A549 (cell line): ENCODE measurements at regions not wholly inside any gene's neighbourhood (a gene's known extent, or its start where the extent isn't known, plus 50 kb on each side); places are given as distances from the start of the nearest gene placed in this dataset.

ENCODE experiments used
- CBX8 ChIP-seq: fragments of 200-600 bp; sonication (generic); IDR thresholded peaks from 2 replicates; pipeline ENCODE4 v1.6.1; 2016
- CHD2 ChIP-seq: fragments of 150-350 bp; IDR thresholded peaks from 2 replicates; pipeline ENCODE4 v1.6.1; 2014; ENCODE audit warnings: low read length; ENCODE audit not compliant: partially characterized antibody
- CTCF ChIP-seq: fragments of >200 bp; sonication (Bioruptor Twin); formaldehyde crosslinking; IDR thresholded peaks from 3 replicates; pipeline ENCODE4 v1.5.1; 2016
- FOSB ChIP-seq: fragments of 250-450 bp; sonication (Bioruptor Pico); IDR thresholded peaks from 2 replicates; pipeline ENCODE4 v1.5.0; 2020; ENCODE audit warnings: mild to moderate bottlenecking, moderate library complexity
- HMGXB4 ChIP-seq: fragments of 250-450 bp; sonication (Bioruptor Pico); IDR thresholded peaks from 2 replicates; pipeline ENCODE4 v1.5.0; 2021; ENCODE audit warnings: mild to moderate bottlenecking, moderate library complexity, borderline replicate concordance
- MAX ChIP-seq: IDR thresholded peaks from 2 replicates; pipeline ENCODE4 v1.6.1; 2012
- POLR2A ChIP-seq: IDR thresholded peaks from 2 replicates; pipeline ENCODE4 v1.6.1; 2012; ENCODE audit warnings: mild to moderate bottlenecking, low read length

- TF ChIP-seq CTCF (no peak), HMGXB4 (CRISPR knock-in tag) (no peak), FOSB (CRISPR knock-in tag) (no peak), POLR2A (no peak), CHD2 (no peak), CBX8 (no peak), MAX (no peak)
Observed at GRCh38 chr16:66167564-66168291, 198.8 kb upstream of the CDH5 start.
